Liver (tissue), 8 donors: ENCODE measurements at regions not wholly inside any gene's neighbourhood (a gene's known extent, or its start where the extent isn't known, plus 50 kb on each side); places are given as distances from the start of the nearest gene placed in this dataset.

Experiments used
- DNase-seq: peaks from one replicate; pipeline ENCODE4 v3.0.0-alpha.2; 2017; ENCODE audit warnings: low spot score
- H3K27ac ChIP-seq, 2 donors: one replicate each; pipeline ENCODE4 v1.7.0; 2013; ENCODE audit warnings: inconsistent platforms in 2 of 2, low read length in 2 of 2, control low read depth in 1 of 2, low read depth in 1 of 2, mild to moderate bottlenecking in 1 of 2
- H3K27me3 ChIP-seq, 4 donors: one replicate each; pipeline versions ENCODE4 v1.6.1 to v1.7.0; 2013; ENCODE audit warnings: low read length in 3 of 4, inconsistent platforms in 1 of 4, mild to moderate bottlenecking in 1 of 4, moderate library complexity in 1 of 4; ENCODE audit not compliant: control insufficient read depth in 4 of 4, insufficient read depth in 4 of 4
- H3K36me3 ChIP-seq, 4 donors: one replicate each; pipeline versions ENCODE4 v1.6.1 to v1.7.0; 2013; ENCODE audit warnings: low read length in 3 of 4, mild to moderate bottlenecking in 3 of 4, low read depth in 1 of 4, moderate library complexity in 1 of 4; ENCODE audit not compliant: control insufficient read depth in 4 of 4, insufficient read depth in 3 of 4
- H3K4me1 ChIP-seq, 4 donors: one replicate each; pipeline versions ENCODE4 v1.6.1 to v1.7.0; 2013; ENCODE audit warnings: low read length in 3 of 4, mild to moderate bottlenecking in 3 of 4, moderate library complexity in 1 of 4; ENCODE audit not compliant: control insufficient read depth in 4 of 4, insufficient read depth in 4 of 4
- H3K4me3 ChIP-seq, 3 donors: one replicate each; pipeline versions ENCODE4 v1.6.1 to v1.7.0; 2013; ENCODE audit warnings: low read length in 3 of 3, control low read depth in 1 of 3, low read depth in 1 of 3, mild to moderate bottlenecking in 1 of 3
- H3K9ac ChIP-seq, 2 donors: one replicate each; pipeline ENCODE4 v1.7.0; 2013; ENCODE audit warnings: low read length in 2 of 2, mild to moderate bottlenecking in 2 of 2, moderate library complexity in 2 of 2, control low read depth in 1 of 2, low read depth in 1 of 2
- H3K9me3 ChIP-seq, 4 donors: one replicate each; pipeline versions ENCODE4 v1.6.1 to v1.7.0; 2013; ENCODE audit warnings: low read length in 3 of 4; ENCODE audit not compliant: control insufficient read depth in 4 of 4
- FOXA1 ChIP-seq: IDR thresholded peaks from 2 replicates; pipeline ENCODE4 v1.6.1; 2016; ENCODE audit warnings: antibody characterized with exemption
- FOXA2 ChIP-seq: IDR thresholded peaks from 2 replicates; pipeline ENCODE4 v1.6.1; 2016; ENCODE audit warnings: antibody characterized with exemption
- GABPA ChIP-seq, 2 donors: IDR thresholded peaks in 1 of 2; conservative IDR thresholded peaks in 1 of 2; 2 replicates each; pipeline ENCODE4 v1.6.1; 2016; ENCODE audit warnings: antibody characterized with exemption in 2 of 2, mild to moderate bottlenecking in 1 of 2, moderate library complexity in 1 of 2
- HNF4A ChIP-seq, 2 donors: conservative IDR thresholded peaks; 2 replicates each; pipeline ENCODE4 v1.6.1; 2016; ENCODE audit warnings: antibody characterized with exemption in 2 of 2, mild to moderate bottlenecking in 2 of 2
- HNF4G ChIP-seq: IDR thresholded peaks from 2 replicates; pipeline ENCODE4 v1.6.1; 2016; ENCODE audit warnings: antibody characterized with exemption
- JUND ChIP-seq, 2 donors: IDR thresholded peaks; 2 replicates each; pipeline ENCODE4 v1.6.1; 2016; ENCODE audit warnings: antibody characterized with exemption in 2 of 2
- NR2F2 ChIP-seq: IDR thresholded peaks from 2 replicates; pipeline ENCODE4 v1.6.1; 2016; ENCODE audit warnings: antibody characterized with exemption
- RAD21 ChIP-seq, 2 donors: IDR thresholded peaks; 2 replicates each; pipeline ENCODE4 v1.6.1; 2016; ENCODE audit warnings: antibody characterized with exemption in 2 of 2, mild to moderate bottlenecking in 2 of 2
- RXRA ChIP-seq, 2 donors: IDR thresholded peaks; 2 replicates each; pipeline ENCODE4 v1.6.1; 2017 to 2018; ENCODE audit warnings: antibody characterized with exemption in 2 of 2, mild to moderate bottlenecking in 1 of 2
- SP1 ChIP-seq: IDR thresholded peaks from 2 replicates; pipeline ENCODE4 v1.6.1; 2018; ENCODE audit warnings: antibody characterized with exemption, mild to moderate bottlenecking
- TAF1 ChIP-seq: conservative IDR thresholded peaks from 2 replicates; pipeline ENCODE4 v1.6.1; 2016; ENCODE audit warnings: antibody characterized with exemption, mild to moderate bottlenecking
- YY1 ChIP-seq: IDR thresholded peaks from 2 replicates; pipeline ENCODE4 v1.6.1; 2016; ENCODE audit warnings: antibody characterized with exemption, mild to moderate bottlenecking
- WGBS: extraction: QIAGEN DNeasy Blood & Tissue Kit; methylation state at CpG from one replicate; pipeline ENCODE4 v1.1.7; 2013; 5-methylcytosine and 5-hydroxymethylcytosine counted together
- TF ChIP-seq, protein P1 (sequence below): IDR thresholded peaks from 2 replicates; pipeline ENCODE4 v1.6.1; 2016; ENCODE audit warnings: antibody characterized with exemption, mild to moderate bottlenecking
- TF ChIP-seq, protein P2 (sequence below): IDR thresholded peaks from 2 replicates; pipeline ENCODE4 v1.6.1; 2016; ENCODE audit warnings: antibody characterized with exemption
- TF ChIP-seq, protein P3 (sequence below): IDR thresholded peaks from 2 replicates; pipeline ENCODE4 v1.6.1; 2016; ENCODE audit warnings: antibody characterized with exemption
- TF ChIP-seq, protein P4 (sequence below): fragments of 150-350 bp; IDR thresholded peaks from 2 replicates; pipeline ENCODE4 v1.5.1; 2017; ENCODE audit warnings: improper control_type of control experiment, low read depth, low read length; ENCODE audit not compliant: missing input control
- TF ChIP-seq, protein P5 (sequence below): IDR thresholded peaks from 2 replicates; pipeline ENCODE4 v1.6.1; 2016; ENCODE audit warnings: antibody characterized with exemption
- donor health status: healthy.
- donor health status: healthy.
- donor health status: healthy.
- donor health status: healthy.
- donor health status: healthy.

DNA sequence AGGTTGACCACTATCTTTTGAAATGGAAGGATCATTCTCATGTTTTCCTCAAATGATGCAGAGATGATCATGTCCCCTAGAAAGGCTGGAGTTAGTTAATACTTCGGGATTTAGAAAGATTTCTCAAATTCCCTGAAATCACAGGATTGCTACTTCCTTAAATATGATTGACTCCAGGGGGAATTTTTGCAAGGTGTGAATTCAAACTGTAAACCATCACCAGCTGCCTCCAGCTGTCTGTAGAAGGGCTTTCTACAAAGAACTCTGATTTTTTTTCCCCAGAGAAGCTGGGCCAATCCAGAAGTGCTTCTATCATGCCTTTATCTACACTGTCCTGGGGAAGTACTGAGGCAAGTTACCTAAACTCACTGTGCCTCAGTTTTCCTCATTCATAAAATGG, 114.5 kb downstream of the EDN1 start:
- Histone ChIP-seq H3K9me3 (no peaks in the 10 kb centered on the region), H3K9ac (no peak overlapping the region), H3K36me3 (no peaks in the 10 kb centered on the region), H3K27ac (no peak overlapping the region), H3K27me3 (no peaks in the 10 kb centered on the region), H3K4me3 (no peak overlapping the region), H3K4me1 (no peaks in the 10 kb centered on the region)
- 7% methylated on average over 1 of the region's 1 CpG for WGBS
- TF ChIP-seq GABPA (IDR thresholded peaks at IDR 0.05 in 1 of 2, conservative IDR thresholded peaks at IDR 0.05 in 1 of 2) (no peak), FOXA1 (no peak), TAF1 (no peak), RAD21 (IDR thresholded peaks at IDR 0.05) (no peak), NR2F2 (no peak), FOXA2 (no peak), YY1 (no peak), SP1 (no peak), HNF4G (no peak), RXRA (IDR thresholded peaks at IDR 0.05) (no peak)
- TF ChIP-seq, protein P1, sequence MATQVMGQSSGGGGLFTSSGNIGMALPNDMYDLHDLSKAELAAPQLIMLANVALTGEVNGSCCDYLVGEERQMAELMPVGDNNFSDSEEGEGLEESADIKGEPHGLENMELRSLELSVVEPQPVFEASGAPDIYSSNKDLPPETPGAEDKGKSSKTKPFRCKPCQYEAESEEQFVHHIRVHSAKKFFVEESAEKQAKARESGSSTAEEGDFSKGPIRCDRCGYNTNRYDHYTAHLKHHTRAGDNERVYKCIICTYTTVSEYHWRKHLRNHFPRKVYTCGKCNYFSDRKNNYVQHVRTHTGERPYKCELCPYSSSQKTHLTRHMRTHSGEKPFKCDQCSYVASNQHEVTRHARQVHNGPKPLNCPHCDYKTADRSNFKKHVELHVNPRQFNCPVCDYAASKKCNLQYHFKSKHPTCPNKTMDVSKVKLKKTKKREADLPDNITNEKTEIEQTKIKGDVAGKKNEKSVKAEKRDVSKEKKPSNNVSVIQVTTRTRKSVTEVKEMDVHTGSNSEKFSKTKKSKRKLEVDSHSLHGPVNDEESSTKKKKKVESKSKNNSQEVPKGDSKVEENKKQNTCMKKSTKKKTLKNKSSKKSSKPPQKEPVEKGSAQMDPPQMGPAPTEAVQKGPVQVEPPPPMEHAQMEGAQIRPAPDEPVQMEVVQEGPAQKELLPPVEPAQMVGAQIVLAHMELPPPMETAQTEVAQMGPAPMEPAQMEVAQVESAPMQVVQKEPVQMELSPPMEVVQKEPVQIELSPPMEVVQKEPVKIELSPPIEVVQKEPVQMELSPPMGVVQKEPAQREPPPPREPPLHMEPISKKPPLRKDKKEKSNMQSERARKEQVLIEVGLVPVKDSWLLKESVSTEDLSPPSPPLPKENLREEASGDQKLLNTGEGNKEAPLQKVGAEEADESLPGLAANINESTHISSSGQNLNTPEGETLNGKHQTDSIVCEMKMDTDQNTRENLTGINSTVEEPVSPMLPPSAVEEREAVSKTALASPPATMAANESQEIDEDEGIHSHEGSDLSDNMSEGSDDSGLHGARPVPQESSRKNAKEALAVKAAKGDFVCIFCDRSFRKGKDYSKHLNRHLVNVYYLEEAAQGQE = no peak
- TF ChIP-seq, protein P2, sequence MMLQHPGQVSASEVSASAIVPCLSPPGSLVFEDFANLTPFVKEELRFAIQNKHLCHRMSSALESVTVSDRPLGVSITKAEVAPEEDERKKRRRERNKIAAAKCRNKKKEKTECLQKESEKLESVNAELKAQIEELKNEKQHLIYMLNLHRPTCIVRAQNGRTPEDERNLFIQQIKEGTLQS = no peak
- TF ChIP-seq, protein P3, sequence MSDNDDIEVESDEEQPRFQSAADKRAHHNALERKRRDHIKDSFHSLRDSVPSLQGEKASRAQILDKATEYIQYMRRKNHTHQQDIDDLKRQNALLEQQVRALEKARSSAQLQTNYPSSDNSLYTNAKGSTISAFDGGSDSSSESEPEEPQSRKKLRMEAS = no peak
- TF ChIP-seq, protein P4, sequence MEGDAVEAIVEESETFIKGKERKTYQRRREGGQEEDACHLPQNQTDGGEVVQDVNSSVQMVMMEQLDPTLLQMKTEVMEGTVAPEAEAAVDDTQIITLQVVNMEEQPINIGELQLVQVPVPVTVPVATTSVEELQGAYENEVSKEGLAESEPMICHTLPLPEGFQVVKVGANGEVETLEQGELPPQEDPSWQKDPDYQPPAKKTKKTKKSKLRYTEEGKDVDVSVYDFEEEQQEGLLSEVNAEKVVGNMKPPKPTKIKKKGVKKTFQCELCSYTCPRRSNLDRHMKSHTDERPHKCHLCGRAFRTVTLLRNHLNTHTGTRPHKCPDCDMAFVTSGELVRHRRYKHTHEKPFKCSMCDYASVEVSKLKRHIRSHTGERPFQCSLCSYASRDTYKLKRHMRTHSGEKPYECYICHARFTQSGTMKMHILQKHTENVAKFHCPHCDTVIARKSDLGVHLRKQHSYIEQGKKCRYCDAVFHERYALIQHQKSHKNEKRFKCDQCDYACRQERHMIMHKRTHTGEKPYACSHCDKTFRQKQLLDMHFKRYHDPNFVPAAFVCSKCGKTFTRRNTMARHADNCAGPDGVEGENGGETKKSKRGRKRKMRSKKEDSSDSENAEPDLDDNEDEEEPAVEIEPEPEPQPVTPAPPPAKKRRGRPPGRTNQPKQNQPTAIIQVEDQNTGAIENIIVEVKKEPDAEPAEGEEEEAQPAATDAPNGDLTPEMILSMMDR = no peak
- TF ChIP-seq, protein P5, sequence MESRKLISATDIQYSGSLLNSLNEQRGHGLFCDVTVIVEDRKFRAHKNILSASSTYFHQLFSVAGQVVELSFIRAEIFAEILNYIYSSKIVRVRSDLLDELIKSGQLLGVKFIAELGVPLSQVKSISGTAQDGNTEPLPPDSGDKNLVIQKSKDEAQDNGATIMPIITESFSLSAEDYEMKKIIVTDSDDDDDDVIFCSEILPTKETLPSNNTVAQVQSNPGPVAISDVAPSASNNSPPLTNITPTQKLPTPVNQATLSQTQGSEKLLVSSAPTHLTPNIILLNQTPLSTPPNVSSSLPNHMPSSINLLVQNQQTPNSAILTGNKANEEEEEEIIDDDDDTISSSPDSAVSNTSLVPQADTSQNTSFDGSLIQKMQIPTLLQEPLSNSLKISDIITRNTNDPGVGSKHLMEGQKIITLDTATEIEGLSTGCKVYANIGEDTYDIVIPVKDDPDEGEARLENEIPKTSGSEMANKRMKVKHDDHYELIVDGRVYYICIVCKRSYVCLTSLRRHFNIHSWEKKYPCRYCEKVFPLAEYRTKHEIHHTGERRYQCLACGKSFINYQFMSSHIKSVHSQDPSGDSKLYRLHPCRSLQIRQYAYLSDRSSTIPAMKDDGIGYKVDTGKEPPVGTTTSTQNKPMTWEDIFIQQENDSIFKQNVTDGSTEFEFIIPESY = no peak
- no peak for DNase-seq

DNA sequence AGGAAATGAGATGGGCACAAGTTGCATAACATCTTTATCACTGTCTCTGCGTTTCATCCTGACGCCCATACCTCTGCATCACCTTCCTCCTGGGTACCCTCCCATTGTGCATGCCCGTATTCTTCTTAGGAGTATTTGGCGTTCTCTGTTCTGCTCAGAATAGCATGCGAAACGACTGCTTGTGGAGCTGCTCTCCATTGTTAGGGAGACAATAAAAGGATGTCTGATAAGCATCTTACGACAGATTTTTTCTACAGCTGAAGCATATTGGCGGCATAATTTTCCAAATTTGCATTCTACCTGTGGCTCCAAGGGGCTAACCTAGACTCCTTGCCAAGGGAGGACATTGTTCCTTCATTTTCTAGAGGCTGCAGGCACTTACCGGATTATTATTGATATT, 118.6 kb downstream of the EDN1 start:
- Histone ChIP-seq H3K4me3 (no peak overlapping the region), H3K27me3 (no peaks in the 10 kb centered on the region), H3K9me3 (no peaks in the 10 kb centered on the region), H3K36me3 (no peaks in the 10 kb centered on the region), H3K9ac (no peak overlapping the region), H3K4me1 (no peaks in the 10 kb centered on the region), H3K27ac (no peak overlapping the region)
- TF ChIP-seq, protein P4 = no peak
- TF ChIP-seq YY1 (no peak), SP1 (no peak), HNF4A (conservative IDR thresholded peaks at IDR 0.05) (no peak), FOXA1 (no peak), JUND (IDR thresholded peaks at IDR 0.05) (no peak), HNF4G (no peak), NR2F2 (no peak), GABPA (IDR thresholded peaks at IDR 0.05 in 1 of 2, conservative IDR thresholded peaks at IDR 0.05 in 1 of 2) (no peak)
- TF ChIP-seq, protein P2 = no peak
- TF ChIP-seq, protein P3 = no peak
- DNase-seq = no peak
- WGBS = 76% methylated on average over 9 of the region's 9 CpGs
